ENCODE measurements at regions not wholly inside any gene's neighbourhood (a gene's known extent, or its start where the extent isn't known, plus 50 kb on each side); places are given as distances from the start of the nearest gene placed in this dataset.

DNA sequence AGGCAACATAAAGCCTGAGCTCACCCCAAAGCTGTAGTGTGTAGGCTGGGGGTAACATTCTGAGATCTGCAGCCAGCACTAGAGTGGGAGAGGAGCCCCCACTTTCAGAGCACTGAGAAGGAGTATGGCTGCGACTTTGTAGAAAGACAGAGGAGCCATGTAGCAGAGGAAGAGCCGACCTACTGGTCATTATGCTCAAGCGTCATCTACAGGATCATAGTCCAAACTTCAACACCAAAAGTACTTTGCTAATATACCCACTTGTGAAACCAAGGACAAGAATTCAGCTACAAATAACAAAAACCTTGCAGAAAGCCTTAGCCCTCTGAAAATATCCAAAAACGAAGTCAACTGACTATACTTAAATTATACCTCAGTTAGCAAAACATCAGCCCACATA, 330.1 kb downstream of the MAN2A1 start:
- Histone ChIP-seq H4K91ac (ENCODE audit: insufficient read depth, low read depth, low read length) (no peak overlapping the region), H3K9me1 (ENCODE audit: insufficient read depth, low read length) (no peaks in the 10 kb centered on the region), H4K8ac (ENCODE audit: low read depth in 2 of 2, low read length in 2 of 2) (no peak overlapping the region), H3K4me1 (ENCODE audit: control insufficient read depth, insufficient read depth, low read length) (no peaks in the 10 kb centered on the region), H3K9ac (ENCODE audit: low read depth, low read length) (no peak overlapping the region), H3K27ac (ENCODE audit: insufficient read depth, low read length) (no peak overlapping the region), H3K4me3 (ENCODE audit: insufficient read depth, low read depth, low read length) (no peak overlapping the region), H3K27me3 (ENCODE audit: control insufficient read depth, insufficient read depth, low read length) (no peaks in the 10 kb centered on the region), H2AK5ac (ENCODE audit: low read depth, low read length) (no peak overlapping the region), H3K36me3 (ENCODE audit: control insufficient read depth, insufficient read depth, low read length) (no peaks in the 10 kb centered on the region), H3K18ac (ENCODE audit: low read depth, low read length) (no peak overlapping the region), H3K56ac (ENCODE audit: extremely low read depth, insufficient read depth, low read length) (no peak overlapping the region), H4K5ac (ENCODE audit: low read depth, low read length) (no peak overlapping the region), H3K4ac (ENCODE audit: low read depth, low read length) (no peak overlapping the region), H3K79me1 (ENCODE audit: low read depth in 1 of 2, low read length in 2 of 2) (no peaks in the 10 kb centered on the region), H3K14ac (replicated peaks; ENCODE audit: low read depth, low read length) (no peak overlapping the region), H2AK9ac (replicated peaks; ENCODE audit: low read depth, low read length, poor library complexity) (no peak overlapping the region), H3K4me2 (ENCODE audit: low read depth, low read length) (no peak overlapping the region), H3K23ac (ENCODE audit: low read depth, low read length) (no peak overlapping the region), H4K20me1 (ENCODE audit: insufficient read depth, low read length) (no peaks in the 10 kb centered on the region), H2BK20ac (ENCODE audit: low read depth, low read length) (no peak overlapping the region), H2BK120ac (ENCODE audit: low read depth, low read length) (no peak overlapping the region), H2BK5ac (ENCODE audit: low read depth, low read length, poor library complexity, severe bottlenecking) (no peak overlapping the region), H3K9me3 (ENCODE audit: control insufficient read depth, insufficient read depth, low read length) (0 out of 2 replicates have a peak, but pooled peaks cover 1% of the 10 kb centered on the region), H2AFZ (replicated peaks; ENCODE audit: low read length, poor library complexity) (no peak overlapping the region), H2BK15ac (ENCODE audit: low read depth, low read length) (no peak overlapping the region)
- dilution Hi-C loops (cut with HindIII; ENCODE audit: low sequenced_read_pairs, unreplicated experiment) (no loop called here), intact Hi-C loops (cut with micrococcal nuclease) (no loop called here), in situ Hi-C loops (cut with MboI; ENCODE audit: low sequenced_read_pairs) (no loop called here)
- CTCF ChIA-PET = no interaction called here
- TF ChIP-seq, protein P1, sequence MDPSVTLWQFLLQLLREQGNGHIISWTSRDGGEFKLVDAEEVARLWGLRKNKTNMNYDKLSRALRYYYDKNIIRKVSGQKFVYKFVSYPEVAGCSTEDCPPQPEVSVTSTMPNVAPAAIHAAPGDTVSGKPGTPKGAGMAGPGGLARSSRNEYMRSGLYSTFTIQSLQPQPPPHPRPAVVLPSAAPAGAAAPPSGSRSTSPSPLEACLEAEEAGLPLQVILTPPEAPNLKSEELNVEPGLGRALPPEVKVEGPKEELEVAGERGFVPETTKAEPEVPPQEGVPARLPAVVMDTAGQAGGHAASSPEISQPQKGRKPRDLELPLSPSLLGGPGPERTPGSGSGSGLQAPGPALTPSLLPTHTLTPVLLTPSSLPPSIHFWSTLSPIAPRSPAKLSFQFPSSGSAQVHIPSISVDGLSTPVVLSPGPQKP (IDR thresholded peaks at IDR 0.05; ENCODE audit: borderline replicate concordance, low read depth, low read length) = no peak
- TF ChIP-seq, protein P2, sequence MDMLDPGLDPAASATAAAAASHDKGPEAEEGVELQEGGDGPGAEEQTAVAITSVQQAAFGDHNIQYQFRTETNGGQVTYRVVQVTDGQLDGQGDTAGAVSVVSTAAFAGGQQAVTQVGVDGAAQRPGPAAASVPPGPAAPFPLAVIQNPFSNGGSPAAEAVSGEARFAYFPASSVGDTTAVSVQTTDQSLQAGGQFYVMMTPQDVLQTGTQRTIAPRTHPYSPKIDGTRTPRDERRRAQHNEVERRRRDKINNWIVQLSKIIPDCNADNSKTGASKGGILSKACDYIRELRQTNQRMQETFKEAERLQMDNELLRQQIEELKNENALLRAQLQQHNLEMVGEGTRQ (IDR thresholded peaks at IDR 0.05; ENCODE audit: low read depth, low read length) = no peak
- TF ChIP-seq RCOR1 (IDR thresholded peaks at IDR 0.05; ENCODE audit: insufficient replicate concordance, low read length) (no peak), NFE2L2 (IDR thresholded peaks at IDR 0.05; ENCODE audit: low read depth, low read length) (no peak), RFX5 (IDR thresholded peaks at IDR 0.05; ENCODE audit: low read depth, low read length) (no peak), CHD1 (IDR thresholded peaks at IDR 0.05; ENCODE audit: low read depth, low read length) (no peak), SMC3 (IDR thresholded peaks at IDR 0.05; ENCODE audit: low read depth, low read length) (no peak), POLR2A (IDR thresholded peaks at IDR 0.05; ENCODE audit: low read depth, low read length) (no peak), CEBPB (IDR thresholded peaks at IDR 0.05; ENCODE audit: low read depth, low read length) (no peak), MAFK (IDR thresholded peaks at IDR 0.05; ENCODE audit: low read depth, low read length) (no peak), MXI1 (IDR thresholded peaks at IDR 0.05; ENCODE audit: borderline replicate concordance, low read depth, low read length) (no peak), FOS (IDR thresholded peaks at IDR 0.05; ENCODE audit: low read depth, low read length) (no peak), RAD21 (IDR thresholded peaks at IDR 0.05; ENCODE audit: low read length) (no peak), MAZ (IDR thresholded peaks at IDR 0.05; ENCODE audit: borderline replicate concordance, low read depth, low read length) (no peak), BHLHE40 (IDR thresholded peaks at IDR 0.05; ENCODE audit: low read depth, low read length) (no peak)
- TF ChIP-seq, protein P3, sequence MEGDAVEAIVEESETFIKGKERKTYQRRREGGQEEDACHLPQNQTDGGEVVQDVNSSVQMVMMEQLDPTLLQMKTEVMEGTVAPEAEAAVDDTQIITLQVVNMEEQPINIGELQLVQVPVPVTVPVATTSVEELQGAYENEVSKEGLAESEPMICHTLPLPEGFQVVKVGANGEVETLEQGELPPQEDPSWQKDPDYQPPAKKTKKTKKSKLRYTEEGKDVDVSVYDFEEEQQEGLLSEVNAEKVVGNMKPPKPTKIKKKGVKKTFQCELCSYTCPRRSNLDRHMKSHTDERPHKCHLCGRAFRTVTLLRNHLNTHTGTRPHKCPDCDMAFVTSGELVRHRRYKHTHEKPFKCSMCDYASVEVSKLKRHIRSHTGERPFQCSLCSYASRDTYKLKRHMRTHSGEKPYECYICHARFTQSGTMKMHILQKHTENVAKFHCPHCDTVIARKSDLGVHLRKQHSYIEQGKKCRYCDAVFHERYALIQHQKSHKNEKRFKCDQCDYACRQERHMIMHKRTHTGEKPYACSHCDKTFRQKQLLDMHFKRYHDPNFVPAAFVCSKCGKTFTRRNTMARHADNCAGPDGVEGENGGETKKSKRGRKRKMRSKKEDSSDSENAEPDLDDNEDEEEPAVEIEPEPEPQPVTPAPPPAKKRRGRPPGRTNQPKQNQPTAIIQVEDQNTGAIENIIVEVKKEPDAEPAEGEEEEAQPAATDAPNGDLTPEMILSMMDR (conservative IDR thresholded peaks at IDR 0.05; ENCODE audit: low read depth, low read length) = no peak
- no peak for ATAC-seq (ENCODE audit: low read depth)
- POLR2A ChIA-PET (ENCODE audit: unreplicated experiment) = no interaction called here
- DNase-seq = no peak
- no CpG with 5 or more reads among the region's 4 CpGs for WGBS, 2 experiments (ENCODE audit: extremely low coverage in 2 of 2, insufficient read length in 1 of 2)
- BruUV-seq (replicated peaks) = no TSS peak

All from IMR-90 (cell line).